HEK293T (cell line): ENCODE measurements at regions not wholly inside any gene's neighbourhood (a gene's known extent, or its start where the extent isn't known, plus 50 kb on each side); places are given as distances from the start of the nearest gene placed in this dataset.

Experiments
- ARNT ChIP-seq: fragments of 450-650 bp; IDR thresholded peaks from 2 replicates; pipeline ENCODE4 v1.6.1; 2017; ENCODE audit warnings: mild to moderate bottlenecking
- BHLHE40 ChIP-seq: fragments of 450-650 bp; IDR thresholded peaks from 2 replicates; pipeline ENCODE4 v1.6.1; 2016; ENCODE audit warnings: mild to moderate bottlenecking, moderate library complexity, borderline replicate concordance
- L3MBTL2 ChIP-seq: fragments of 450-650 bp; conservative IDR thresholded peaks from 2 replicates; pipeline ENCODE4 v1.6.1; 2016; ENCODE audit warnings: mild to moderate bottlenecking
- SP1 ChIP-seq: fragments of 450-650 bp; IDR thresholded peaks from 2 replicates; pipeline ENCODE4 v1.6.1; 2017
- TARDBP ChIP-seq: fragments of 450-650 bp; IDR thresholded peaks from 2 replicates; pipeline ENCODE4 v1.6.1; 2016

- TF ChIP-seq BHLHE40: no peak
- no peak for TF ChIP-seq TARDBP
- no peak for TF ChIP-seq SP1
- TF ChIP-seq L3MBTL2: no peak
- no peak for TF ChIP-seq ARNT
These were observed 91.2 kb upstream of the GPR50 start for GRCh38 chrX:151085207-151085606.
